HCT116 (cell line): ENCODE measurements at regions not wholly inside any gene's neighbourhood (a gene's known extent, or its start where the extent isn't known, plus 50 kb on each side); places are given as distances from the start of the nearest gene placed in this dataset.

Experiments
- ATAC-seq: fragments of 200-7000 bp; cut with Tn5 transposase; 2 replicates; pipeline ENCODE4 v1.9.1; 2020; ENCODE audit warnings: mild to moderate bottlenecking, moderate library complexity
- BruUV-seq: library from RNA; stranded (reverse); fragments of 400-500 nt; replicated peaks from 2 replicates; lab custom pipeline; 2021; lab: Mats Ljungman, UMichigan
- CTCF ChIA-PET: fragments of 300-600 bp; sonication (Branson Sonifier 250); formaldehyde crosslinking; loops from one replicate; lab custom pipeline; 2021; ENCODE audit warnings: antibody characterized with exemption; lab: Charles Lee
- POLR2A ChIA-PET: fragments of 300-600, 350-600 bp; sonication (Branson Sonifier 250); formaldehyde crosslinking; loops from one replicate; lab custom pipeline; 2021; ENCODE audit warnings: antibody characterized with exemption; lab: Charles Lee
- RAD21 ChIA-PET, 2 experiments: fragments of 300-600 bp; sonication (Branson Sonifier 250); formaldehyde crosslinking; loops; one replicate each; lab custom pipeline; 2023; ENCODE audit warnings: low total read pairs in 2 of 2; ENCODE audit not compliant: uncharacterized antibody in 2 of 2, unreplicated experiment in 2 of 2, low non-redundant PET in 1 of 2; lab: Charles Lee
- DNase-seq: peaks from one replicate; pipeline ENCODE4 v3.0.0-alpha.2; 2010; ENCODE audit warnings: low read depth, low spot score
- H2AFZ ChIP-seq: fragments of 200-600 bp; shearing (Covaris generic), sonication (generic); 2 replicates; pipeline ENCODE4 v1.6.1; 2017; ENCODE audit warnings: low read depth, mixed run types, mixed read lengths, antibody characterized with exemption, low read length; ENCODE audit not compliant: poor library complexity, severe bottlenecking
- H3K27ac ChIP-seq: 2 replicates; pipeline ENCODE4 v1.5.1; 2012; ENCODE audit warnings: low read depth, low read length
- H3K27me3 ChIP-seq: fragments of 200-600 bp; sonication (generic); 2 replicates; pipeline ENCODE4 v1.6.1; 2016; ENCODE audit warnings: mixed run types, low read length, mixed read lengths; ENCODE audit not compliant: insufficient read depth
- H3K36me3 ChIP-seq, 2 experiments: fragments of 200-500 bp in 1 of 2; fragments of 200-600 bp in 1 of 2; sonication (Bioruptor generic) in 1 of 2; sonication (generic) in 1 of 2; 2 replicates each; pipeline versions ENCODE4 v1.5.1 to v1.6.1; 2014 to 2016; ENCODE audit warnings: low read length in 2 of 2, inconsistent platforms in 1 of 2, mixed read lengths in 1 of 2, mixed run types in 1 of 2; ENCODE audit not compliant: insufficient read depth in 2 of 2, control insufficient read depth in 1 of 2
- H3K4me1 ChIP-seq, 2 experiments: fragments of 200-600 bp in 1 of 2; sonication (generic) in 1 of 2; 2 replicates each; pipeline versions ENCODE4 v1.5.1 to v1.6.1; 2012 to 2017; ENCODE audit warnings: low read length in 2 of 2, inconsistent platforms in 1 of 2, mild to moderate bottlenecking in 1 of 2, mixed read lengths in 1 of 2, mixed run types in 1 of 2, moderate library complexity in 1 of 2; ENCODE audit not compliant: insufficient read depth in 2 of 2, control insufficient read depth in 1 of 2
- H3K4me2 ChIP-seq: fragments of 200-600 bp; sonication (generic); 2 replicates; pipeline ENCODE4 v1.6.1; 2017; ENCODE audit warnings: mixed run types, low read length, mixed read lengths
- H3K4me3 ChIP-seq, 2 experiments: fragments of 200-600 bp in 1 of 2; sonication (generic) in 1 of 2; replicated peaks in 1 of 2; 2 replicates each; pipeline ENCODE4 v1.5.1; 2011 to 2016; ENCODE audit warnings: low read length in 2 of 2, control low read depth in 1 of 2, low read depth in 1 of 2, mild to moderate bottlenecking in 1 of 2, mixed read lengths in 1 of 2, mixed run types in 1 of 2
- H3K79me2 ChIP-seq: fragments of 200-600 bp; sonication (generic); 2 replicates; pipeline ENCODE4 v1.6.1; 2017; ENCODE audit warnings: mild to moderate bottlenecking, mixed run types, low read length, moderate library complexity, mixed read lengths; ENCODE audit not compliant: insufficient read depth
- H3K9ac ChIP-seq: fragments of 200-600 bp; sonication (generic); 2 replicates; pipeline ENCODE4 v1.6.1; 2016; ENCODE audit warnings: low read length, mixed read lengths
- H3K9me2 ChIP-seq: fragments of 200-600 bp; sonication (generic), shearing (Covaris generic); 2 replicates; pipeline ENCODE4 v1.6.1; 2017; ENCODE audit warnings: mixed run types, mild to moderate bottlenecking, moderate library complexity; ENCODE audit not compliant: insufficient read depth
- H3K9me3 ChIP-seq, 2 experiments: fragments of 200-500 bp in 1 of 2; fragments of 200-600 bp in 1 of 2; sonication (Bioruptor generic) in 1 of 2; sonication (generic) in 1 of 2; 2 replicates each; pipeline ENCODE4 v1.6.1; 2014 to 2017; ENCODE audit warnings: low read length in 2 of 2, mixed read lengths in 2 of 2, inconsistent platforms in 1 of 2, low read depth in 1 of 2, mild to moderate bottlenecking in 1 of 2, mixed run types in 1 of 2, moderate library complexity in 1 of 2; ENCODE audit not compliant: control insufficient read depth in 1 of 2, insufficient read depth in 1 of 2
- H4K20me1 ChIP-seq: fragments of 200-600 bp; sonication (generic), shearing (Covaris generic); 2 replicates; pipeline ENCODE4 v1.6.1; 2017; ENCODE audit warnings: mixed run types, mild to moderate bottlenecking, moderate library complexity; ENCODE audit not compliant: insufficient read depth
- CBX3 ChIP-seq: IDR thresholded peaks from 2 replicates; pipeline ENCODE4 v1.6.1; 2012; ENCODE audit warnings: low read depth
- EGR1 ChIP-seq: IDR thresholded peaks from 2 replicates; pipeline ENCODE4 v1.6.1; 2012; ENCODE audit warnings: low read depth
- ELF1 ChIP-seq: IDR thresholded peaks from 2 replicates; pipeline ENCODE4 v1.6.1; 2012; ENCODE audit warnings: low read depth, borderline replicate concordance
- FOSL1 ChIP-seq: IDR thresholded peaks from 2 replicates; pipeline ENCODE4 v1.6.1; 2012; ENCODE audit warnings: low read depth
- POLR2A ChIP-seq: IDR thresholded peaks from 2 replicates; pipeline ENCODE4 v1.7.0; 2011; ENCODE audit warnings: borderline replicate concordance; ENCODE audit not compliant: insufficient read depth, insufficient read length; ENCODE audit errors: extremely low read depth
- POLR2AphosphoS5 ChIP-seq: IDR thresholded peaks from 2 replicates; pipeline ENCODE4 v1.6.1; 2011; ENCODE audit warnings: mild to moderate bottlenecking, low read depth, low read length, moderate library complexity
- RAD21 ChIP-seq: IDR thresholded peaks from 2 replicates; pipeline ENCODE4 v1.6.1; 2012; ENCODE audit warnings: low read depth, mild to moderate bottlenecking
- SIN3A ChIP-seq: IDR thresholded peaks from 2 replicates; pipeline ENCODE4 v1.6.1; 2012; ENCODE audit warnings: low read depth
- SP1 ChIP-seq: IDR thresholded peaks from 2 replicates; pipeline ENCODE4 v1.6.1; 2012; ENCODE audit warnings: low read depth
- SRF ChIP-seq: IDR thresholded peaks from 2 replicates; pipeline ENCODE4 v1.6.1; 2012; ENCODE audit warnings: low read depth
- TCF7L2 ChIP-seq: IDR thresholded peaks from 2 replicates; pipeline ENCODE4 v1.7.0; 2011; ENCODE audit warnings: borderline replicate concordance, inconsistent platforms; ENCODE audit not compliant: insufficient read depth, insufficient read length; ENCODE audit errors: extremely low read depth
- YY1 ChIP-seq: IDR thresholded peaks from 2 replicates; pipeline ENCODE4 v1.6.1; 2011; ENCODE audit warnings: low read length, low read depth, moderate library complexity, mild to moderate bottlenecking; ENCODE audit not compliant: insufficient replicate concordance; ENCODE audit errors: extremely low read depth
- ZFX ChIP-seq: fragments of 450-650 bp; IDR thresholded peaks from 2 replicates; pipeline ENCODE4 v1.6.1; 2017
- intact Hi-C: fragments of 100-400 bp; cut with micrococcal nuclease; formaldehyde crosslinking; loops from 2 replicates; pipeline ENCODE4 v1.10.0; 2022
- TF ChIP-seq, protein P1 (sequence below): IDR thresholded peaks from 2 replicates; pipeline ENCODE4 v1.6.1; 2012
- TF ChIP-seq, protein P2 (sequence below), 3 experiments: fragments of 200-600 bp in 1 of 3; sonication (generic) in 1 of 3; IDR thresholded peaks in 2 of 3; conservative IDR thresholded peaks in 1 of 3; 2 replicates each; pipeline ENCODE4 v1.5.1; 2012 to 2017; ENCODE audit warnings: low read depth in 2 of 3, low read length in 2 of 3, antibody characterized with exemption in 1 of 3, borderline replicate concordance in 1 of 3, control low read depth in 1 of 3, mild to moderate bottlenecking in 1 of 3, mixed read lengths in 1 of 3, mixed run types in 1 of 3, moderate library complexity in 1 of 3; ENCODE audit not compliant: insufficient read depth in 1 of 3
- TF ChIP-seq, protein P3 (sequence below): IDR thresholded peaks from 2 replicates; pipeline ENCODE4 v1.6.1; 2012; ENCODE audit warnings: low read depth

DNA sequence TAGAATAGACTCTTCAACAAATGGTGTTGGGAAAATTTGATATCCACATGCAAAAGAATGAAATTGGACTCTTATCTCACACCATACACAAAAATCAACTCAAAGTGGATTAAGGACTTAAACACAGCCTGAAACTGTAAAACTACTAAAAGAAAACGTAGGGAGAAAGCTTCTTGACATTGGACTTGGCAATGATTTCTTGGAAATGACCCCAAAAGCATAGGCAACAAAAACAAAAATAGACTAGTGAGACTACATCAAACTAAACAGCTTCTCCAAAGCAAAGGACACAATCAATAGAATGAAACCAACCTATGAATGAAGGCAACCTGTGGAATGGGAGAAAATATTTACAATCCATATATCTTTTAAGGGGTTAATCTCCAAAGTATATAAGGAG lies 94.7 kb upstream of the INTU start:
- ChIA-PET CTCF (interaction anchor here (0.8 kb wide), 1 partner anchor 194 kb away, joined by 3 read pairs; no protein-coding TSS in a partner anchor), RAD21 (no interaction called here), POLR2A (no interaction called here)
- Histone ChIP-seq H3K79me2 (no peaks in the 10 kb centered on the region), H3K27me3 (no peaks in the 10 kb centered on the region), H3K27ac (no peak overlapping the region), H3K9me2 (no peaks in the 10 kb centered on the region), H3K4me2 (no peak overlapping the region), H3K36me3 (no peaks in the 10 kb centered on the region), H3K4me3 (no peak overlapping the region), H4K20me1 (no peaks in the 10 kb centered on the region), H2AFZ (no peak overlapping the region), H3K9ac (no peak overlapping the region)
- no peak for ATAC-seq
- DNase-seq, result no peak
- TF ChIP-seq FOSL1 (no peak), YY1 (no peak), TCF7L2 (no peak), SP1 (no peak), ZFX (no peak), POLR2A (no peak), EGR1 (no peak), RAD21 (no peak), CBX3 (no peak), SIN3A (no peak), ELF1 (no peak), SRF (no peak), POLR2AphosphoS5 (no peak)
- TF ChIP-seq, protein P1, sequence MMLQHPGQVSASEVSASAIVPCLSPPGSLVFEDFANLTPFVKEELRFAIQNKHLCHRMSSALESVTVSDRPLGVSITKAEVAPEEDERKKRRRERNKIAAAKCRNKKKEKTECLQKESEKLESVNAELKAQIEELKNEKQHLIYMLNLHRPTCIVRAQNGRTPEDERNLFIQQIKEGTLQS, result no peak
- TF ChIP-seq, protein P2, sequence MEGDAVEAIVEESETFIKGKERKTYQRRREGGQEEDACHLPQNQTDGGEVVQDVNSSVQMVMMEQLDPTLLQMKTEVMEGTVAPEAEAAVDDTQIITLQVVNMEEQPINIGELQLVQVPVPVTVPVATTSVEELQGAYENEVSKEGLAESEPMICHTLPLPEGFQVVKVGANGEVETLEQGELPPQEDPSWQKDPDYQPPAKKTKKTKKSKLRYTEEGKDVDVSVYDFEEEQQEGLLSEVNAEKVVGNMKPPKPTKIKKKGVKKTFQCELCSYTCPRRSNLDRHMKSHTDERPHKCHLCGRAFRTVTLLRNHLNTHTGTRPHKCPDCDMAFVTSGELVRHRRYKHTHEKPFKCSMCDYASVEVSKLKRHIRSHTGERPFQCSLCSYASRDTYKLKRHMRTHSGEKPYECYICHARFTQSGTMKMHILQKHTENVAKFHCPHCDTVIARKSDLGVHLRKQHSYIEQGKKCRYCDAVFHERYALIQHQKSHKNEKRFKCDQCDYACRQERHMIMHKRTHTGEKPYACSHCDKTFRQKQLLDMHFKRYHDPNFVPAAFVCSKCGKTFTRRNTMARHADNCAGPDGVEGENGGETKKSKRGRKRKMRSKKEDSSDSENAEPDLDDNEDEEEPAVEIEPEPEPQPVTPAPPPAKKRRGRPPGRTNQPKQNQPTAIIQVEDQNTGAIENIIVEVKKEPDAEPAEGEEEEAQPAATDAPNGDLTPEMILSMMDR (IDR thresholded peaks at IDR 0.05 in 2 of 3, conservative IDR thresholded peaks at IDR 0.05 in 1 of 3; ENCODE audit: borderline replicate concordance in 1 of 3, insufficient read depth in 1 of 3, low read depth in 2 of 3, low read length in 2 of 3), result no peak
- TF ChIP-seq, protein P3, sequence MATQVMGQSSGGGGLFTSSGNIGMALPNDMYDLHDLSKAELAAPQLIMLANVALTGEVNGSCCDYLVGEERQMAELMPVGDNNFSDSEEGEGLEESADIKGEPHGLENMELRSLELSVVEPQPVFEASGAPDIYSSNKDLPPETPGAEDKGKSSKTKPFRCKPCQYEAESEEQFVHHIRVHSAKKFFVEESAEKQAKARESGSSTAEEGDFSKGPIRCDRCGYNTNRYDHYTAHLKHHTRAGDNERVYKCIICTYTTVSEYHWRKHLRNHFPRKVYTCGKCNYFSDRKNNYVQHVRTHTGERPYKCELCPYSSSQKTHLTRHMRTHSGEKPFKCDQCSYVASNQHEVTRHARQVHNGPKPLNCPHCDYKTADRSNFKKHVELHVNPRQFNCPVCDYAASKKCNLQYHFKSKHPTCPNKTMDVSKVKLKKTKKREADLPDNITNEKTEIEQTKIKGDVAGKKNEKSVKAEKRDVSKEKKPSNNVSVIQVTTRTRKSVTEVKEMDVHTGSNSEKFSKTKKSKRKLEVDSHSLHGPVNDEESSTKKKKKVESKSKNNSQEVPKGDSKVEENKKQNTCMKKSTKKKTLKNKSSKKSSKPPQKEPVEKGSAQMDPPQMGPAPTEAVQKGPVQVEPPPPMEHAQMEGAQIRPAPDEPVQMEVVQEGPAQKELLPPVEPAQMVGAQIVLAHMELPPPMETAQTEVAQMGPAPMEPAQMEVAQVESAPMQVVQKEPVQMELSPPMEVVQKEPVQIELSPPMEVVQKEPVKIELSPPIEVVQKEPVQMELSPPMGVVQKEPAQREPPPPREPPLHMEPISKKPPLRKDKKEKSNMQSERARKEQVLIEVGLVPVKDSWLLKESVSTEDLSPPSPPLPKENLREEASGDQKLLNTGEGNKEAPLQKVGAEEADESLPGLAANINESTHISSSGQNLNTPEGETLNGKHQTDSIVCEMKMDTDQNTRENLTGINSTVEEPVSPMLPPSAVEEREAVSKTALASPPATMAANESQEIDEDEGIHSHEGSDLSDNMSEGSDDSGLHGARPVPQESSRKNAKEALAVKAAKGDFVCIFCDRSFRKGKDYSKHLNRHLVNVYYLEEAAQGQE, result no peak
- TF ChIP-seq, all 23 proteins: peak for 0
- no peaks in the 10 kb centered on the region for H3K4me1 ChIP-seq
- no peaks in the 10 kb centered on the region for H3K9me3 ChIP-seq
- no TSS peak for BruUV-seq
- intact Hi-C loops, result no loop called here
